ENCODE measurements at regions not wholly inside any gene's neighbourhood (a gene's known extent, or its start where the extent isn't known, plus 50 kb on each side); places are given as distances from the start of the nearest gene placed in this dataset.

GRCh38 chr18:66440433-66440832 is 163.5 kb downstream of the CDH19 start:
- POLR2A ChIA-PET (ENCODE audit: partially characterized antibody) = no interaction called here
- H3K4me3 ChIP-seq (ENCODE audit: low read length in 2 of 2) = no peak overlapping the region
- H3K36me3 ChIP-seq (ENCODE audit: insufficient read depth, low read length) = no peaks in the 10 kb centered on the region
- intact Hi-C loops (cut with micrococcal nuclease) = no loop called here
- no peaks in the 10 kb centered on the region for H3K4me1 ChIP-seq (ENCODE audit: insufficient read depth, low read length)
- no peaks in the 10 kb centered on the region for H3K9me3 ChIP-seq (ENCODE audit: control insufficient read depth in 1 of 2, low read length in 2 of 2)
- no peak overlapping the region for H3K27ac ChIP-seq (ENCODE audit: low read depth, low read length)
- H3K4me1 Mint-ChIP-seq = no peaks in the 10 kb centered on the region
- peaks cover 0 to 3% (median 0%) of the 10 kb centered on the region in 8 donors for H3K9me3 Mint-ChIP-seq
- DNase-seq = no peak
- no peaks in the 10 kb centered on the region for H3K36me3 Mint-ChIP-seq
- no peaks in the 10 kb centered on the region for H3K27me3 ChIP-seq (ENCODE audit: insufficient read depth, low read length)
- H3K27ac Mint-ChIP-seq = no peak overlapping the region
- CTCF ChIA-PET (ENCODE audit: partially characterized antibody) = no interaction called here
- no peaks in the 10 kb centered on the region for H3K27me3 Mint-ChIP-seq
- no peak overlapping the region for H3K4me3 Mint-ChIP-seq

DNA sequence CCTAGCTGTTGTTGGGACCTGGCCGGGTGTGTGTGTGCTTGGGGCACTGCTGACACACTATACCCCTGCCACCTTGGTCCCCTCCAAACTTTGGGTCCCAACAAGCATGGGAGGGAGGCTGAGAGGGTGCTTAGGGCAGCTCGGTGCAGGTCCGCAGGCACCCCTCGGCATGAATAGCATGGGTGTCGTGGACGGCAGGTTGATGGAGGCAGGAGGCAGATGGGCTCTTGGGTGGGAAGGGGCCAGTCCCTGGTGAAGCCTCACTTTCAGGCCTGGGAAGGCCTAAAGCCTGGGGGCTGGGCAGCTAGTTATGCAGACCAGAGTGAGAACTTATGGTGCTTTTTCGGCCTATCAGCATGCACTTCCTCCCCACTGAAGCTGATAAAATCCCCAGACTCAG is 164.2 kb downstream of the CDH19 start:
- H3K9me3 ChIP-seq (ENCODE audit: control insufficient read depth in 1 of 2, low read length in 2 of 2) = no peaks in the 10 kb centered on the region
- H3K4me3 ChIP-seq (ENCODE audit: low read length in 2 of 2) = no peak overlapping the region
- no peak overlapping the region for H3K27ac Mint-ChIP-seq
- H3K27me3 ChIP-seq (ENCODE audit: insufficient read depth, low read length) = no peaks in the 10 kb centered on the region
- H3K4me1 ChIP-seq (ENCODE audit: insufficient read depth, low read length) = no peaks in the 10 kb centered on the region
- H3K27ac ChIP-seq (ENCODE audit: low read depth, low read length) = no peak overlapping the region
- no peaks in the 10 kb centered on the region for H3K27me3 Mint-ChIP-seq
- H3K36me3 Mint-ChIP-seq = no peaks in the 10 kb centered on the region
- no peak overlapping the region for H3K4me3 Mint-ChIP-seq
- H3K36me3 ChIP-seq (ENCODE audit: insufficient read depth, low read length) = no peaks in the 10 kb centered on the region
- no peak for DNase-seq
- POLR2A ChIA-PET (ENCODE audit: partially characterized antibody) = no interaction called here
- H3K9me3 Mint-ChIP-seq = peaks cover 0 to 3% (median 0%) of the 10 kb centered on the region in 8 donors
- no peaks in the 10 kb centered on the region for H3K4me1 Mint-ChIP-seq
- intact Hi-C loops (cut with micrococcal nuclease) = no loop called here
- CTCF ChIA-PET (ENCODE audit: partially characterized antibody) = no interaction called here

- no peaks in the 10 kb centered on the region for H3K4me1 Mint-ChIP-seq
- Histone ChIP-seq H3K4me1 (ENCODE audit: insufficient read depth, low read length) (no peaks in the 10 kb centered on the region), H3K27me3 (ENCODE audit: insufficient read depth, low read length) (no peaks in the 10 kb centered on the region), H3K36me3 (ENCODE audit: insufficient read depth, low read length) (no peaks in the 10 kb centered on the region), H3K9me3 (ENCODE audit: control insufficient read depth in 1 of 2, low read length in 2 of 2) (no peaks in the 10 kb centered on the region), H3K4me3 (ENCODE audit: low read length in 2 of 2) (no peak overlapping the region), H3K27ac (ENCODE audit: low read depth, low read length) (no peak overlapping the region)
- H3K4me3 Mint-ChIP-seq = no peak overlapping the region
- H3K27ac Mint-ChIP-seq = no peak overlapping the region
- no peaks in the 10 kb centered on the region for H3K36me3 Mint-ChIP-seq
- H3K27me3 Mint-ChIP-seq = no peaks in the 10 kb centered on the region
- DNase-seq = no peak
- intact Hi-C loops (cut with micrococcal nuclease) = no loop called here
- POLR2A ChIA-PET (ENCODE audit: partially characterized antibody) = no interaction called here
- CTCF ChIA-PET (ENCODE audit: partially characterized antibody) = no interaction called here
- H3K9me3 Mint-ChIP-seq = peaks cover 0 to 3% (median 0%) of the 10 kb centered on the region in 8 donors
Measured at GRCh38 chr18:66438711-66439536, 165.0 kb downstream of the CDH19 start.

- intact Hi-C loops (cut with micrococcal nuclease) = no loop called here
- no peak overlapping the region for H3K27ac ChIP-seq (ENCODE audit: low read depth, low read length)
- no peaks in the 10 kb centered on the region for H3K9me3 ChIP-seq (ENCODE audit: control insufficient read depth in 1 of 2, low read length in 2 of 2)
- H3K27ac Mint-ChIP-seq = no peak overlapping the region
- no peaks in the 10 kb centered on the region for H3K4me1 Mint-ChIP-seq
- no peaks in the 10 kb centered on the region for H3K36me3 ChIP-seq (ENCODE audit: insufficient read depth, low read length)
- no peaks in the 10 kb centered on the region for H3K27me3 Mint-ChIP-seq
- ChIA-PET POLR2A (ENCODE audit: partially characterized antibody) (no interaction called here), CTCF (ENCODE audit: partially characterized antibody) (no interaction called here)
- H3K27me3 ChIP-seq (ENCODE audit: insufficient read depth, low read length) = no peaks in the 10 kb centered on the region
- H3K4me1 ChIP-seq (ENCODE audit: insufficient read depth, low read length) = no peaks in the 10 kb centered on the region
- no peak for DNase-seq
- H3K36me3 Mint-ChIP-seq = no peaks in the 10 kb centered on the region
- peaks cover 0 to 2% (median 0%) of the 10 kb centered on the region in 8 donors for H3K9me3 Mint-ChIP-seq
- no peak overlapping the region for H3K4me3 Mint-ChIP-seq
- H3K4me3 ChIP-seq (ENCODE audit: low read length in 2 of 2) = no peak overlapping the region
Measured at GRCh38 chr18:66432636-66433035, 171.3 kb downstream of the CDH19 start.

GRCh38 chr18:66428795-66429194 is 175.1 kb downstream of the CDH19 start:
- Histone ChIP-seq H3K4me1 (ENCODE audit: insufficient read depth, low read length) (no peaks in the 10 kb centered on the region), H3K27ac (ENCODE audit: low read depth, low read length) (no peak overlapping the region), H3K4me3 (ENCODE audit: low read length in 2 of 2) (no peak overlapping the region), H3K9me3 (ENCODE audit: control insufficient read depth in 1 of 2, low read length in 2 of 2) (no peaks in the 10 kb centered on the region), H3K27me3 (ENCODE audit: insufficient read depth, low read length) (no peaks in the 10 kb centered on the region), H3K36me3 (ENCODE audit: insufficient read depth, low read length) (no peaks in the 10 kb centered on the region)
- intact Hi-C loops (cut with micrococcal nuclease) = no loop called here
- ChIA-PET CTCF (ENCODE audit: partially characterized antibody) (no interaction called here), POLR2A (ENCODE audit: partially characterized antibody) (no interaction called here)
- Mint-ChIP-seq H3K4me3 (no peak overlapping the region), H3K9me3 (peaks cover 0 to 9% (median 0%) of the 10 kb centered on the region in 8 donors), H3K27ac (no peak overlapping the region), H3K36me3 (no peaks in the 10 kb centered on the region), H3K4me1 (no peaks in the 10 kb centered on the region), H3K27me3 (no peaks in the 10 kb centered on the region)
- DNase-seq = no peak

- no peaks in the 10 kb centered on the region for H3K36me3 ChIP-seq (ENCODE audit: insufficient read depth, low read length)
- no peaks in the 10 kb centered on the region for H3K9me3 ChIP-seq (ENCODE audit: control insufficient read depth in 1 of 2, low read length in 2 of 2)
- intact Hi-C loops (cut with micrococcal nuclease) = no loop called here
- no peak for DNase-seq
- no peak overlapping the region for H3K4me3 ChIP-seq (ENCODE audit: low read length in 2 of 2)
- no peaks in the 10 kb centered on the region for H3K4me1 ChIP-seq (ENCODE audit: insufficient read depth, low read length)
- no peaks in the 10 kb centered on the region for H3K27me3 ChIP-seq (ENCODE audit: insufficient read depth, low read length)
- ChIA-PET CTCF (ENCODE audit: partially characterized antibody) (no interaction called here), POLR2A (ENCODE audit: partially characterized antibody) (no interaction called here)
- H3K27ac Mint-ChIP-seq = no peak overlapping the region
- peaks cover 0 to 6% (median 3%) of the 10 kb centered on the region in 8 donors for H3K9me3 Mint-ChIP-seq
- no peaks in the 10 kb centered on the region for H3K27me3 Mint-ChIP-seq
- no peak overlapping the region for H3K27ac ChIP-seq (ENCODE audit: low read depth, low read length)
- no peak overlapping the region for H3K4me3 Mint-ChIP-seq
- no peaks in the 10 kb centered on the region for H3K4me1 Mint-ChIP-seq
- no peaks in the 10 kb centered on the region for H3K36me3 Mint-ChIP-seq
Measured at GRCh38 chr18:66419400-66419799, 184.5 kb downstream of the CDH19 start.

DNA sequence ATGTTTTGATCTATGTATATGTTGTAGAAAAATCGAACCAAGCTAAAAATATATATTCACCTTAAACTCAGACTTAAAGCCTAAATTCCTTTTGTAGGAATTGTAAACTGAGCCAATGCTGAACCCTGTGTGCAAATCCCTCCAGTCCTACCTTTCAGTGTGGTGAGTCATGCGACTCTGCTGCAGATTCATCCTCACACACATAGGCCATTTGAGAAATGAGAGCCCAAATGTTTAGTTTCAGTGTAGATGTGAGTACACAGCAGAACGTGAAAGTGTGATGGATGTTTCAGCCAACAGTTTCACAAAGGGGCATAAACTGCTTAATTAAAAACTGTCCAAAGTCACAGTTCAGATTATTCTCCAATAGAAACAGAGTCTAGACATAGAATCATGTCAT is 193.2 kb downstream of the CDH19 start:
- Histone ChIP-seq H3K36me3 (ENCODE audit: insufficient read depth, low read length) (no peaks in the 10 kb centered on the region), H3K4me1 (ENCODE audit: insufficient read depth, low read length) (no peaks in the 10 kb centered on the region), H3K4me3 (ENCODE audit: low read length in 2 of 2) (no peak overlapping the region), H3K27ac (ENCODE audit: low read depth, low read length) (no peak overlapping the region), H3K27me3 (ENCODE audit: insufficient read depth, low read length) (no peaks in the 10 kb centered on the region), H3K9me3 (ENCODE audit: control insufficient read depth in 1 of 2, low read length in 2 of 2) (peaks cover 0 to 6% of the 10 kb centered on the region in 2 donors)
- Mint-ChIP-seq H3K27ac (no peak overlapping the region), H3K4me1 (no peaks in the 10 kb centered on the region), H3K36me3 (no peaks in the 10 kb centered on the region), H3K4me3 (no peak overlapping the region), H3K27me3 (no peaks in the 10 kb centered on the region), H3K9me3 (peaks cover 0 to 13% (median 4%) of the 10 kb centered on the region in 8 donors)
- ChIA-PET CTCF (ENCODE audit: partially characterized antibody) (no interaction called here), POLR2A (ENCODE audit: partially characterized antibody) (no interaction called here)
- DNase-seq = no peak
- intact Hi-C loops (cut with micrococcal nuclease) = no loop called here
